ENCODE measurements at regions not wholly inside any gene's neighbourhood (a gene's known extent, or its start where the extent isn't known, plus 50 kb on each side); places are given as distances from the start of the nearest gene placed in this dataset.

DNA sequence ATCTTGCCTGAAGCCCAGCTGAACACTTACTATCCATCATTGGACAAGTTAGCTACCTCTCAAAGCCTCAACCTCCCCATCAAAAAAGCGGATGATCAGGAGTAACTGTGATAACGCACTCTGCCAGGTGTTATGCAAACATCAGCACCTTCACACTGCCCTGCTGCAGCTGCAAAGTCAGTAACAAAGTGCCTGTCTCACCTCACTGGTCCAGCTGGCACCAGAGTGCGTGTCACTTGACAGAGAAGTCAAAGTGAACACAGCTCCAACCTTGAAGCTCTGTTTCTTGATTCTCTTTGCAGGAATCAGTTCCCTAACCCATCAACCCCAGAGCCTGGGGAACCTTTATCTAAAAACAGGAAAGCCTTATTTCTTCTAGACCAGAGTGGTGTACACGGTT lies 413.6 kb downstream of the CTTN start:
- intact Hi-C loops (cut with micrococcal nuclease) = no loop called here
- Histone ChIP-seq H3K27me3 (ENCODE audit: insufficient read depth, low read length) (no peaks in the 10 kb centered on the region), H3K4me3 (ENCODE audit: low read length in 2 of 2) (no peak overlapping the region), H3K36me3 (ENCODE audit: insufficient read depth, low read length) (no peaks in the 10 kb centered on the region), H3K27ac (ENCODE audit: low read depth, low read length) (no peak overlapping the region), H3K9me3 (ENCODE audit: control insufficient read depth in 1 of 2, low read length in 2 of 2) (no peaks in the 10 kb centered on the region), H3K4me1 (ENCODE audit: insufficient read depth, low read length) (no peaks in the 10 kb centered on the region)
- H3K27me3 Mint-ChIP-seq = peaks cover 0 to 3% of the 10 kb centered on the region in 2 donors
- no peak for DNase-seq
- H3K4me3 Mint-ChIP-seq = no peak overlapping the region
- no peaks in the 10 kb centered on the region for H3K36me3 Mint-ChIP-seq
- no peaks in the 10 kb centered on the region for H3K9me3 Mint-ChIP-seq
- H3K27ac Mint-ChIP-seq = no peak overlapping the region
- H3K4me1 Mint-ChIP-seq = no peaks in the 10 kb centered on the region
- ChIA-PET POLR2A (ENCODE audit: partially characterized antibody) (no interaction called here), CTCF (ENCODE audit: partially characterized antibody) (no interaction called here)

DNA sequence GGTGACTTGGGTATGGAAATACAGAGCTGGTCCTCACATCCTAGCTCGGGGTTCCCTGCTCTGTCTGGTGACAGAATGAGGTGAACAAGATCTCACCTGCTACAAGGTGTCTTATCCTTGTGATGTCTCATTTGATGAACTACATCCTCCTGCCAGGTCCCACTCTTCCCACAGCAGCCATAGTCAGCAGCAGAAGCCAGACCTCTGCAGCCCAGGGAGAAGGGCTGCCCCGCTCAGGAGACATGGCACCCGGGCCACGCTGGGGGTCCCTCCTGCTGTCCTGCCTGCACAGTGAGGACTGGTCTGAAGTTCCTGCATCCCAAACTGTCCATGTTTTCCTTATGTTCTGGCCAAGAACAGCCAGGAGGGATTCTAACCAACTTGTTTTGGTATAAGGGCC lies 414.1 kb downstream of the CTTN start:
- intact Hi-C loops (cut with micrococcal nuclease) = no loop called here
- no peaks in the 10 kb centered on the region for H3K9me3 Mint-ChIP-seq
- H3K4me3 Mint-ChIP-seq = no peak overlapping the region

DNA sequence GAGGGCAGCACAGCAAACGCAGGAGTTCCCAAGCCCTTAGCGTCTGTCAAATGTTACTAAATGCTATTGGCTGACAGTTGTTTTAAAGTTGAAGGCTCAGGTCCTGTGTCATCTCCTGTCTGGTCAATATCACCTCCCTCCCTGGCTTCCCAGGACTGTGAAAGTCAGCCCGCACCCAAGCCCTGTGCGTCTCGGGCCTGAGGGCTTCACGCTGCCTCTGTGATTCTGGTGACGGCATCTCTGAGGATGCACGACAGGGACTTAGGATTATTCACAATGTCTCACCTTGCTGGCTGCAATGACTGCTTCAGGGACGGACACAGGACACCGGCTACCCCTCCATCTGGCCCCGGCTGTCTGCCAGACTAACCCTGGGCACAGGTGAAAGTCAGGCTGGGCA lies 415.3 kb downstream of the CTTN start:
- H3K36me3 Mint-ChIP-seq = no peaks in the 10 kb centered on the region
- no peak overlapping the region for H3K27ac ChIP-seq (ENCODE audit: low read depth, low read length)
- intact Hi-C loops (cut with micrococcal nuclease) = no loop called here
- H3K36me3 ChIP-seq (ENCODE audit: insufficient read depth, low read length) = no peaks in the 10 kb centered on the region
- H3K4me3 ChIP-seq (ENCODE audit: low read length in 2 of 2) = no peak overlapping the region
- no peaks in the 10 kb centered on the region for H3K9me3 Mint-ChIP-seq
- no peaks in the 10 kb centered on the region for H3K9me3 ChIP-seq (ENCODE audit: control insufficient read depth in 1 of 2, low read length in 2 of 2)
- no peaks in the 10 kb centered on the region for H3K4me1 Mint-ChIP-seq
- ChIA-PET POLR2A (ENCODE audit: partially characterized antibody) (no interaction called here), CTCF (ENCODE audit: partially characterized antibody) (no interaction called here)
- H3K4me1 ChIP-seq (ENCODE audit: insufficient read depth, low read length) = no peaks in the 10 kb centered on the region
- no peak overlapping the region for H3K4me3 Mint-ChIP-seq
- H3K27me3 ChIP-seq (ENCODE audit: insufficient read depth, low read length) = no peaks in the 10 kb centered on the region
- H3K27me3 Mint-ChIP-seq = peaks cover 0 to 5% of the 10 kb centered on the region in 2 donors
- no peak for DNase-seq
- H3K27ac Mint-ChIP-seq = no peak overlapping the region

More for the DNA sequence above, 414.1 kb downstream of the CTTN start:
- no peaks in the 10 kb centered on the region for H3K27me3 ChIP-seq (ENCODE audit: insufficient read depth, low read length)
- Mint-ChIP-seq H3K36me3 (no peaks in the 10 kb centered on the region), H3K4me1 (no peaks in the 10 kb centered on the region), H3K27me3 (peaks cover 0 to 3% of the 10 kb centered on the region in 2 donors), H3K27ac (no peak overlapping the region)
- ChIA-PET CTCF (ENCODE audit: partially characterized antibody) (no interaction called here), POLR2A (ENCODE audit: partially characterized antibody) (no interaction called here)
- no peaks in the 10 kb centered on the region for H3K36me3 ChIP-seq (ENCODE audit: insufficient read depth, low read length)
- no peaks in the 10 kb centered on the region for H3K9me3 ChIP-seq (ENCODE audit: control insufficient read depth in 1 of 2, low read length in 2 of 2)
- no peak overlapping the region for H3K27ac ChIP-seq (ENCODE audit: low read depth, low read length)
- no peak for DNase-seq
- no peaks in the 10 kb centered on the region for H3K4me1 ChIP-seq (ENCODE audit: insufficient read depth, low read length)
- no peak overlapping the region for H3K4me3 ChIP-seq (ENCODE audit: low read length in 2 of 2)

DNA sequence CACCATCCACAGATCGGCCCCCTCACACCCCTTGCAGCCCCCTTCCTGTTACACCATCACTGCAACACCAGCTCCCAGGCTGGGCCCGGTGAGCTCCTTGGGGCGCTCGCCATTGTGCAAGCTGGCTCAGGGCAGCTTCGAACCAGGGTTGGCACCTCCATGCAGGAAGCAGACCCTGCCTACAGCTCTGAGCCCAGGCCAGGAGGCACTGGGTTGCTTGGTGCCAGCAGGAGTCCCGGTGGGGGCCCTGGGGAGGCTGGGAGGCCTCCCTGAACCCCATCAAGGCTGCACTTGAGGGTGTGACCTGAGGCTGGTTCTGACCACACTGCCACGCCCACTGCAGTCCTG lies 417.1 kb downstream of the CTTN start:
- no peak overlapping the region for H3K4me3 Mint-ChIP-seq
- no peak overlapping the region for H3K27ac Mint-ChIP-seq
- H3K36me3 Mint-ChIP-seq = no peaks in the 10 kb centered on the region
- no peaks in the 10 kb centered on the region for H3K27me3 ChIP-seq (ENCODE audit: insufficient read depth, low read length)
- no peaks in the 10 kb centered on the region for H3K4me1 ChIP-seq (ENCODE audit: insufficient read depth, low read length)
- no peak overlapping the region for H3K27ac ChIP-seq (ENCODE audit: low read depth, low read length)
- H3K27me3 Mint-ChIP-seq = peaks cover 0 to 5% of the 10 kb centered on the region in 2 donors
- CTCF ChIA-PET (ENCODE audit: partially characterized antibody) = interaction anchor here (0.9 to 3.0 kb wide), 6 partner anchors 10 to 638 kb away, joined by 3 to 10 read pairs (median 4); partner anchors contain the start of gene NADSYN1
- no peaks in the 10 kb centered on the region for H3K9me3 ChIP-seq (ENCODE audit: control insufficient read depth in 1 of 2, low read length in 2 of 2)
- H3K9me3 Mint-ChIP-seq = no peaks in the 10 kb centered on the region
- POLR2A ChIA-PET (ENCODE audit: partially characterized antibody) = no interaction called here
- H3K4me1 Mint-ChIP-seq = no peaks in the 10 kb centered on the region
- no peak for DNase-seq
- intact Hi-C loops (cut with micrococcal nuclease) = no loop called here
- no peaks in the 10 kb centered on the region for H3K36me3 ChIP-seq (ENCODE audit: insufficient read depth, low read length)
- H3K4me3 ChIP-seq (ENCODE audit: low read length in 2 of 2) = no peak overlapping the region

DNA sequence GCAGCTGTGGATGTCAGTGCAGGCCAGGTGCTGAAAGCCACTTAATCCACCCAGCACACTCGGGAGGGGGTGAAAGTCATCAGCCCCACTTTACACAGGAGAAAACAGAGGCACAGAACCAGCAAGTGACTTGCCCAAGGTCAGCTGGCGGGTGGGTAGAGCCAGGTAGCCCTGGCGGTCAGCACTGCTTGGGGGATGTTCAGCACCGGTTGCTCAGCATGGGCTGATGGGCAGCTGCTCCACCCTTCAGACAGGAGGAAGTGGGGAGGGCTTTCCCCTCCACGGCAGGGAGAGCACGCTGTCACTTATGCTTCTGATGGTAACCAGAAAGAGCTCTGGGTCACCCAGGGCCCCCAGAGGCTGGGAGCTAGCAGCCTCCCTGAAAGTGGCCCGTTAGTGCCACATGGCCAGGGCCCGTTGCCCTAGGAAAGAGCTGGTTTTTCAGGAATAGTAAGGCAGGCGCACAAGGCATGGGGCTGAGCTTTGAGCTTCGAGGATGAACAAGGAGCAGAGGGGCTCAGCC lies 417.9 kb downstream of the CTTN start:
- Histone ChIP-seq H3K4me3 (ENCODE audit: low read length in 2 of 2) (no peak overlapping the region), H3K36me3 (ENCODE audit: insufficient read depth, low read length) (no peaks in the 10 kb centered on the region), H3K27ac (ENCODE audit: low read depth, low read length) (no peak overlapping the region), H3K27me3 (ENCODE audit: insufficient read depth, low read length) (no peaks in the 10 kb centered on the region), H3K4me1 (ENCODE audit: insufficient read depth, low read length) (no peaks in the 10 kb centered on the region), H3K9me3 (ENCODE audit: control insufficient read depth in 1 of 2, low read length in 2 of 2) (no peaks in the 10 kb centered on the region)
- H3K36me3 Mint-ChIP-seq = no peaks in the 10 kb centered on the region
- intact Hi-C loops (cut with micrococcal nuclease) = no loop called here
- no peak overlapping the region for H3K27ac Mint-ChIP-seq
- CTCF ChIA-PET (ENCODE audit: partially characterized antibody) = interaction anchor here (3.0 kb wide), 2 partner anchors 10 to 637 kb away, joined by 9 to 10 read pairs; partner anchors contain the start of gene NADSYN1
- no peaks in the 10 kb centered on the region for H3K4me1 Mint-ChIP-seq
- no peaks in the 10 kb centered on the region for H3K9me3 Mint-ChIP-seq
- H3K4me3 Mint-ChIP-seq = no peak overlapping the region
- H3K27me3 Mint-ChIP-seq = peaks cover 3 to 5% of the 10 kb centered on the region in 2 donors
- POLR2A ChIA-PET (ENCODE audit: partially characterized antibody) = no interaction called here
- no peak for DNase-seq

DNA sequence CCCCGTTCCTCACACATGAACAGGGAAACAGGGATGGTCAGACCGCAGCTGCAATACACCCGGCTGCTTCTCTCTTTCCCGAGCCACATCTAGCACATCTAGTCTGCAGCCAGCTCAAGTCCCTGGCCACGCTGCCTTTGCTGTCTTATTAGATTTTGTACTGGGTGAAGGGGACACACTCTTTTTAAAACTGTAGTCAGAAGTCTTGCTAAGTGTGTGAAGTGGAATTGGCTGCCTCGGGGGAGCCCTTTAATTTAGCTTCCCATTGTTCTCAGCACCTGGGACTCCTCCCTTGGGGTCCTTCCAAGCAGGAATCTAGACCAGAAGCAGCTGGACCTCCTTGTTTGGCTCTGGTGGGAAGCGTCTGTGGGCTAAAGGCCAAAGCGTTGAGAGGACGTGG lies 420.0 kb downstream of the CTTN start:
- H3K4me3 ChIP-seq (ENCODE audit: low read length in 2 of 2) = no peak overlapping the region
- POLR2A ChIA-PET (ENCODE audit: partially characterized antibody) = no interaction called here
- no peaks in the 10 kb centered on the region for H3K36me3 Mint-ChIP-seq
- CTCF ChIA-PET (ENCODE audit: partially characterized antibody) = interaction anchor here (2.3 kb wide), 1 partner anchor 14 kb away, joined by 4 read pairs; no protein-coding TSS in a partner anchor
- peaks cover 3 to 9% of the 10 kb centered on the region in 2 donors for H3K27me3 Mint-ChIP-seq
- no peak overlapping the region for H3K4me3 Mint-ChIP-seq
- intact Hi-C loops (cut with micrococcal nuclease) = no loop called here
- DNase-seq = no peak
- H3K27ac Mint-ChIP-seq = no peak overlapping the region
- no peak overlapping the region for H3K27ac ChIP-seq (ENCODE audit: low read depth, low read length)
- no peaks in the 10 kb centered on the region for H3K27me3 ChIP-seq (ENCODE audit: insufficient read depth, low read length)
- H3K4me1 Mint-ChIP-seq = no peaks in the 10 kb centered on the region
- no peaks in the 10 kb centered on the region for H3K9me3 ChIP-seq (ENCODE audit: control insufficient read depth in 1 of 2, low read length in 2 of 2)
- H3K9me3 Mint-ChIP-seq = no peaks in the 10 kb centered on the region
- H3K36me3 ChIP-seq (ENCODE audit: insufficient read depth, low read length) = no peaks in the 10 kb centered on the region
- no peaks in the 10 kb centered on the region for H3K4me1 ChIP-seq (ENCODE audit: insufficient read depth, low read length)

DNA sequence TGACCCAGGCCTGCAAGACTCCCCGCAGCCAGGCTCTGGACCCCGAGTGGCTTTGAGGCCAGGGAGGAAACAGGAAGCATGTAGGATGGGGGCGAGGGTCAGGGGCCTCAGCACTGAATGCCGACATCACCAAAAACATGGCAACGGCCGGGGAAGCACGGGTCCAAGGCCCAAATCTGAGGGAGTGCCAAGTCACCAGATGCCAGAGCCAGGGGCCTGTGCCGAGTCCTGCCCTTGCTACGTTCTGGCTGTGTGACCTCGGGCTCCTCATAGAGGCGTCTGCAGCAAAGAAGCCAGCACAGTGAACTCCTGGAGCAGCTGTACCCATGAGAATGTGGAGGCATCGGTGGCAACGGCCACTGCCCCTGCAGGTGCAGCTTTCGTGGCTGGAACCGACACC lies 420.7 kb downstream of the CTTN start:
- Histone ChIP-seq H3K36me3 (ENCODE audit: insufficient read depth, low read length) (no peaks in the 10 kb centered on the region), H3K9me3 (ENCODE audit: control insufficient read depth in 1 of 2, low read length in 2 of 2) (no peaks in the 10 kb centered on the region), H3K27me3 (ENCODE audit: insufficient read depth, low read length) (no peaks in the 10 kb centered on the region), H3K27ac (ENCODE audit: low read depth, low read length) (no peak overlapping the region), H3K4me1 (ENCODE audit: insufficient read depth, low read length) (no peaks in the 10 kb centered on the region), H3K4me3 (ENCODE audit: low read length in 2 of 2) (no peak overlapping the region)
- Mint-ChIP-seq H3K36me3 (no peaks in the 10 kb centered on the region), H3K27me3 (peaks cover 3 to 14% of the 10 kb centered on the region in 2 donors), H3K4me1 (no peaks in the 10 kb centered on the region), H3K4me3 (no peak overlapping the region), H3K9me3 (no peaks in the 10 kb centered on the region), H3K27ac (no peak overlapping the region)
- ChIA-PET CTCF (ENCODE audit: partially characterized antibody) (interaction anchor here (2.3 kb wide), 1 partner anchor 14 kb away, joined by 4 read pairs; no protein-coding TSS in a partner anchor), POLR2A (ENCODE audit: partially characterized antibody) (no interaction called here)
- no peak for DNase-seq
- intact Hi-C loops (cut with micrococcal nuclease) = no loop called here

DNA sequence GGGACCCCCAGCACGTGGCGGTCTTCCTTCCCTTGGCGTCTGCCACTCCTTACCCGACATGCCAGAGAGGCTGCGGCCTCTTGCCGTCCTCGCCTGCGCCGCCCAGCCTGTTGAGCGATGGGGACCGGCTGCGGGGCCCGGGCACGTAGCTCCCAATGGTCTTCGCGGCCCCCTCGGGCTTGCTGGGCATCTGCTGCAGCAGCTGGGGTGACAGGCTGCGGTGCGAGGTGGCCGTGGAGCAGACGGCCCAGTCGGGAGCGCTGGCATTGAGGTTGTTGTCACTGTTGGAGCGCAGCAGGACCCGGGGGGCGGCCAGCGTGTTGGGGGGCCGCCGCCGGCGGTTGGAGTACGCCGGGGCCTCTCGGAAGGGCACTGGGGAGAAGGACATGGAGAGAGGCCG lies 422.0 kb downstream of the CTTN start:
- H3K9me3 Mint-ChIP-seq = no peaks in the 10 kb centered on the region
- POLR2A ChIA-PET (ENCODE audit: partially characterized antibody) = no interaction called here

More for the DNA sequence above, 422.0 kb downstream of the CTTN start:
- no peaks in the 10 kb centered on the region for H3K9me3 ChIP-seq (ENCODE audit: control insufficient read depth in 1 of 2, low read length in 2 of 2)
- H3K36me3 ChIP-seq (ENCODE audit: insufficient read depth, low read length) = no peaks in the 10 kb centered on the region
- no peak overlapping the region for H3K4me3 ChIP-seq (ENCODE audit: low read length in 2 of 2)
- DNase-seq = no peak
- intact Hi-C loops (cut with micrococcal nuclease) = no loop called here
- no peak overlapping the region for H3K27ac ChIP-seq (ENCODE audit: low read depth, low read length)
- no peak overlapping the region for H3K4me3 Mint-ChIP-seq
- no peaks in the 10 kb centered on the region for H3K4me1 Mint-ChIP-seq
- no peak overlapping the region for H3K27ac Mint-ChIP-seq
- CTCF ChIA-PET (ENCODE audit: partially characterized antibody) = no interaction called here
- no peaks in the 10 kb centered on the region for H3K36me3 Mint-ChIP-seq
- peaks cover 3 to 14% of the 10 kb centered on the region in 2 donors for H3K27me3 Mint-ChIP-seq
- H3K27me3 ChIP-seq (ENCODE audit: insufficient read depth, low read length) = no peaks in the 10 kb centered on the region
- no peaks in the 10 kb centered on the region for H3K4me1 ChIP-seq (ENCODE audit: insufficient read depth, low read length)

Measured in CD4-positive, alpha-beta memory T cell (primary cell).